K562 (cell line): ENCODE measurements at regions not wholly inside any gene's neighbourhood (a gene's known extent, or its start where the extent isn't known, plus 50 kb on each side); places are given as distances from the start of the nearest gene placed in this dataset.
A peak's percentile ranks its signal among the peaks of the same experiment; 100 is the strongest.

ENCODE experiments used
- BHLHE40 ChIP-seq: IDR thresholded peaks from 2 replicates; pipeline ENCODE4 v1.6.1; 2011; ENCODE audit warnings: low read length, improper control_type of control experiment
- CTCF ChIP-seq, 3 experiments: IDR thresholded peaks in 2 of 3; conservative IDR thresholded peaks in 1 of 3; 2 replicates each; pipeline ENCODE4 v1.5.1; 2011 to 2012; ENCODE audit warnings: low read length in 3 of 3, mild to moderate bottlenecking in 3 of 3, control low read depth in 2 of 3, improper control_type of control experiment in 1 of 3, inconsistent platforms in 1 of 3, low read depth in 1 of 3, mixed read lengths in 1 of 3, moderate library complexity in 1 of 3; ENCODE audit not compliant: insufficient read depth in 2 of 3
- MAX ChIP-seq: sonication (generic); formaldehyde crosslinking; IDR thresholded peaks from 2 replicates; pipeline ENCODE4 v1.9.0; 2022; ENCODE audit warnings: mild to moderate bottlenecking, missing genetic modification reagents
- MGA ChIP-seq: fragments of 450-650 bp; IDR thresholded peaks from 2 replicates; pipeline ENCODE4 v1.6.1; 2016; ENCODE audit warnings: mild to moderate bottlenecking, moderate library complexity
- POLR2A ChIP-seq: fragments of 450-650 bp; conservative IDR thresholded peaks from 2 replicates; pipeline ENCODE4 v1.6.1; 2016
- POLR2AphosphoS5 ChIP-seq: IDR thresholded peaks from 2 replicates; pipeline ENCODE4 v1.6.1; 2011; ENCODE audit warnings: mild to moderate bottlenecking, low read depth, low read length, moderate library complexity; ENCODE audit not compliant: control insufficient read depth, insufficient read depth
- RCOR1 ChIP-seq, 2 experiments: IDR thresholded peaks; 2 replicates each; pipeline ENCODE4 v1.6.1; 2012; ENCODE audit warnings: low read depth in 2 of 2, low read length in 2 of 2, borderline replicate concordance in 1 of 2, improper control_type of control experiment in 1 of 2
- SIRT6 ChIP-seq: IDR thresholded peaks from one replicate; pipeline ENCODE4 v1.6.1; 2012; ENCODE audit warnings: low read depth, mild to moderate bottlenecking, control low read depth, inconsistent platforms, low read length, moderate library complexity
- ZSCAN29 ChIP-seq: fragments of 450-650 bp; IDR thresholded peaks from 2 replicates; pipeline ENCODE4 v1.6.1; 2017

GRCh38 chr2:223692191-223692947 is 90.2 kb upstream of the SCG2 start:
- TF ChIP-seq POLR2AphosphoS5 = 0 out of 2 replicates have a peak, but pooled peaks have one; percentile 25
- TF ChIP-seq POLR2A = no peak
- TF ChIP-seq MAX (CRISPR knock-in tag) = no peak
- TF ChIP-seq MGA = no peak
- TF ChIP-seq SIRT6 = no peak
- TF ChIP-seq RCOR1 (IDR thresholded peaks at IDR 0.05; ENCODE audit: borderline replicate concordance in 1 of 2, low read depth in 2 of 2, low read length in 2 of 2) = peak; percentile 15 to 96; a peak in 3 of 4 replicates
- no peak for TF ChIP-seq BHLHE40
- peak; percentile 37 to 49 (median 45); a peak in 4 of 6 replicates for TF ChIP-seq CTCF (IDR thresholded peaks at IDR 0.05 in 2 of 3, conservative IDR thresholded peaks at IDR 0.05 in 1 of 3; ENCODE audit: insufficient read depth in 2 of 3, low read depth in 1 of 3, low read length in 3 of 3)
- TF ChIP-seq ZSCAN29 = no peak
